Loucy (cell line): ENCODE measurements at regions not wholly inside any gene's neighbourhood (a gene's known extent, or its start where the extent isn't known, plus 50 kb on each side); places are given as distances from the start of the nearest gene placed in this dataset.

Experiments used
- H2AFZ ChIP-seq: fragments of 200-600 bp; sonication (generic); 2 replicates; pipeline ENCODE4 v1.6.0; 2016; ENCODE audit warnings: antibody characterized with exemption, mild to moderate bottlenecking, low read length, moderate library complexity
- H3F3A ChIP-seq: fragments of 200-600 bp; 2 replicates; pipeline ENCODE4 v1.6.0; 2016; ENCODE audit warnings: antibody characterized with exemption, low read depth, mild to moderate bottlenecking
- H3K27me3 ChIP-seq: fragments of 200-600 bp; sonication (generic); 2 replicates; pipeline ENCODE4 v1.6.1; 2014; ENCODE audit warnings: low read length, mild to moderate bottlenecking; ENCODE audit not compliant: insufficient read depth, poor library complexity, severe bottlenecking
- H3K36me3 ChIP-seq: fragments of 200-600 bp; sonication (generic); 2 replicates; pipeline ENCODE4 v1.6.1; 2016; ENCODE audit warnings: low read length; ENCODE audit not compliant: insufficient read depth
- H3K4me1 ChIP-seq: fragments of 200-600 bp; sonication (generic); 2 replicates; pipeline ENCODE4 v1.5.1; 2014; ENCODE audit warnings: low read length, mild to moderate bottlenecking; ENCODE audit not compliant: insufficient read depth, poor library complexity, severe bottlenecking
- H3K4me2 ChIP-seq: fragments of 200-600 bp; sonication (generic); 2 replicates; pipeline ENCODE4 v1.6.0; 2014; ENCODE audit warnings: antibody characterized with exemption, low read length, low read depth, mild to moderate bottlenecking; ENCODE audit not compliant: poor library complexity, severe bottlenecking
- H3K4me3 ChIP-seq: fragments of 200-600 bp; sonication (generic); 2 replicates; pipeline ENCODE4 v1.5.1; 2014; ENCODE audit warnings: low read length, mild to moderate bottlenecking, mixed read lengths; ENCODE audit not compliant: poor library complexity, severe bottlenecking
- H3K79me2 ChIP-seq: fragments of 200-600 bp; sonication (generic); 2 replicates; pipeline ENCODE4 v1.6.1; 2014; ENCODE audit warnings: low read length; ENCODE audit not compliant: insufficient read depth
- H3K9ac ChIP-seq: fragments of 200-600 bp; sonication (generic); 2 replicates; pipeline ENCODE4 v1.6.0; 2014; ENCODE audit warnings: mild to moderate bottlenecking, low read depth, low read length, moderate library complexity; ENCODE audit not compliant: poor library complexity, severe bottlenecking
- H3K9me2 ChIP-seq: fragments of 200-600 bp; sonication (generic); replicated peaks from 2 replicates; pipeline ENCODE4 v1.6.1; 2016; ENCODE audit warnings: low read depth, low read length, mixed read lengths
- H3K9me3 ChIP-seq: fragments of 200-600 bp; sonication (generic); 2 replicates; pipeline ENCODE4 v1.6.1; 2014; ENCODE audit warnings: mild to moderate bottlenecking, antibody characterized with exemption, low read length, low read depth; ENCODE audit not compliant: insufficient read depth
- H4K20me1 ChIP-seq: fragments of 200-600 bp; sonication (generic); 2 replicates; pipeline ENCODE4 v1.6.0; 2014; ENCODE audit warnings: antibody characterized with exemption, low read length, mild to moderate bottlenecking; ENCODE audit not compliant: insufficient read depth, poor library complexity, severe bottlenecking
- CTCF ChIP-seq: fragments of 200-600 bp; sonication (generic); conservative IDR thresholded peaks from 2 replicates; pipeline ENCODE4 v1.5.1; 2014; ENCODE audit warnings: mild to moderate bottlenecking, antibody characterized with exemption, low read length
- EZH2phosphoT487 ChIP-seq: fragments of 200-600 bp; IDR thresholded peaks from 2 replicates; pipeline ENCODE4 v1.6.1; 2018; ENCODE audit warnings: antibody characterized with exemption, mild to moderate bottlenecking, moderate library complexity, borderline replicate concordance

DNA sequence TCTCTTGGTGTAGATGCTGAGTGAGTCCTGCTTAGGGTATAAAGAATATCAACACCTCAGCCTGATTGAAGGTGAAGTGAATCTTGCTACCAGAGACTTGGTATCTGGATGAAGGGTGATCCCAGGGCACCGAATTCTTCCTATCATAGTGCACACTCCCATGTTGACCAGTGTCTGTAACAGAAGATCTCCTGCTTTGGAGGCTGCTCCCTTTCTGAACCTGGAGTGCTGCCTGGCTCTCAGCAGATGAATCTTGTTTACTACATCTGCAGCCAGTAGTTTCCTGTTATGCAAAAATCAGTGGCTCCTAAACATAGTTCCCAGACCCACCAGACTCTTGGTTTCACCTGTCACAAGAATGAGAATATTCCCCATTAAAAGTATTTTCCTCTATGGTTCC, 191.7 kb upstream of the GK2 start:
- H2AFZ ChIP-seq = no peak overlapping the region

DNA sequence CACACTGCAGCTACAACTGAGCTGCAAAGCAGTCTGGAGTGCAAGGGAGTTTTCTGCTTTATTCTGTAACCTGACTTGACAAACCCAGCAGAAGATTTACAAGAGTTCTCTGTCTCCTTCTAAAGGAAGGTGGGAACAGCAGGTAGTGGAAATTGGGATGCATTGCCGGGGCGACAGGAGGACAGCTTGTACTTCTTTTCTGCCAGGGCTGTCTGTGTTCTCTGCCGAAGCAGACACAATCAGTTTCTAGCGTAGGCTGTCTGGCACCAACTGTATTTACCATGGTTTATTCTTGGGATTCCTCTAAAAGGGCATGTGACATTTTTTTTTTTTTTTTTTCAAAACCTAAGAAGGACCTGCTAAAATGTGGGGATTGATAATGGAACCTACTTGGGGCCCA, 190.8 kb upstream of the GK2 start:
- Histone ChIP-seq H2AFZ (peak overlapping the region; percentile 28; the same call in 1 of the 2 replicates), H3K9me3 (no peaks in the 10 kb centered on the region; the same call in 1 of the 2 replicates)
- no peak for TF ChIP-seq CTCF
- no peak for TF ChIP-seq EZH2phosphoT487

More for the DNA sequence above, 191.7 kb upstream of the GK2 start:
- no peaks in the 10 kb centered on the region for H3K9me2 ChIP-seq
- H3K4me2 ChIP-seq = no peak overlapping the region
- no peak for TF ChIP-seq CTCF
- no peak for TF ChIP-seq EZH2phosphoT487
- H3K9me3 ChIP-seq = no peaks in the 10 kb centered on the region; the same call in 1 of the 2 replicates
- H4K20me1 ChIP-seq = no peaks in the 10 kb centered on the region
- no peak overlapping the region for H3K4me3 ChIP-seq
- peaks cover 26% of the 10 kb centered on the region for H3K4me1 ChIP-seq
- H3K36me3 ChIP-seq = no peaks in the 10 kb centered on the region
- no peaks in the 10 kb centered on the region for H3K79me2 ChIP-seq
- H3K9ac ChIP-seq = no peak overlapping the region
- no peaks in the 10 kb centered on the region for H3F3A ChIP-seq
- H3K27me3 ChIP-seq = no peaks in the 10 kb centered on the region

GRCh38 chr4:79598214-79598613, 190.2 kb upstream of the GK2 start:
- Histone ChIP-seq H2AFZ (no peak overlapping the region), H3K27me3 (no peaks in the 10 kb centered on the region), H3K9me3 (no peaks in the 10 kb centered on the region; the same call in 1 of the 2 replicates), H3K36me3 (no peaks in the 10 kb centered on the region), H3K79me2 (no peaks in the 10 kb centered on the region), H3K9me2 (no peaks in the 10 kb centered on the region), H3K4me1 (peaks cover 13% of the 10 kb centered on the region), H3K9ac (no peak overlapping the region), H3K4me2 (no peak overlapping the region), H3K4me3 (no peak overlapping the region), H3F3A (no peaks in the 10 kb centered on the region), H4K20me1 (no peaks in the 10 kb centered on the region)
- TF ChIP-seq EZH2phosphoT487 (no peak), CTCF (no peak)

More for the DNA sequence above, 190.8 kb upstream of the GK2 start:
- H3F3A ChIP-seq = no peaks in the 10 kb centered on the region
- H3K79me2 ChIP-seq = no peaks in the 10 kb centered on the region
- H3K4me1 ChIP-seq = peaks cover 17% of the 10 kb centered on the region
- no peaks in the 10 kb centered on the region for H3K27me3 ChIP-seq
- H3K4me2 ChIP-seq = no peak overlapping the region
- H3K4me3 ChIP-seq = no peak overlapping the region
- H3K9me2 ChIP-seq = no peaks in the 10 kb centered on the region
- H3K9ac ChIP-seq = no peak overlapping the region
- H4K20me1 ChIP-seq = no peaks in the 10 kb centered on the region
- H3K36me3 ChIP-seq = no peaks in the 10 kb centered on the region
